ENCODE measurements at regions not wholly inside any gene's neighbourhood (a gene's known extent, or its start where the extent isn't known, plus 50 kb on each side); places are given as distances from the start of the nearest gene placed in this dataset.

DNA sequence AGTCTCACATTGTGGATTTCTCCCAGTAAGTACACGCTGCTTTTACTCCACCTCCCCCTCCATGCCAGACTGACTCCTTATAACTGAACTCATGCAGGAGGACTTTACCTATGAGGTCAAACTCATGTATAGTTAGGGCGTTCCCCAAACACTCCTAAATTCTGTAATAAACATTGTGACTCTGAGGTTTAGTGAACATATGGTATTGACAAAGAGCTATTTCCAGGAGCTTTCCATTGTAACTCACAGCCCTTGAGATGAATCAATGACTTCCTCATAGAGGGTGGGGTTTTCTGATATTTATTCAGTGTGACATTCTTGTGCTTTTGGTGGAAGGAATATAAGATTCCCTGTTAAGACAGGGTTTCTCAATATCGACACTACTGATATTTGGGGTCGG is 337.4 kb upstream of the SLC14A2 start (continued):
- TF ChIP-seq, protein P1, sequence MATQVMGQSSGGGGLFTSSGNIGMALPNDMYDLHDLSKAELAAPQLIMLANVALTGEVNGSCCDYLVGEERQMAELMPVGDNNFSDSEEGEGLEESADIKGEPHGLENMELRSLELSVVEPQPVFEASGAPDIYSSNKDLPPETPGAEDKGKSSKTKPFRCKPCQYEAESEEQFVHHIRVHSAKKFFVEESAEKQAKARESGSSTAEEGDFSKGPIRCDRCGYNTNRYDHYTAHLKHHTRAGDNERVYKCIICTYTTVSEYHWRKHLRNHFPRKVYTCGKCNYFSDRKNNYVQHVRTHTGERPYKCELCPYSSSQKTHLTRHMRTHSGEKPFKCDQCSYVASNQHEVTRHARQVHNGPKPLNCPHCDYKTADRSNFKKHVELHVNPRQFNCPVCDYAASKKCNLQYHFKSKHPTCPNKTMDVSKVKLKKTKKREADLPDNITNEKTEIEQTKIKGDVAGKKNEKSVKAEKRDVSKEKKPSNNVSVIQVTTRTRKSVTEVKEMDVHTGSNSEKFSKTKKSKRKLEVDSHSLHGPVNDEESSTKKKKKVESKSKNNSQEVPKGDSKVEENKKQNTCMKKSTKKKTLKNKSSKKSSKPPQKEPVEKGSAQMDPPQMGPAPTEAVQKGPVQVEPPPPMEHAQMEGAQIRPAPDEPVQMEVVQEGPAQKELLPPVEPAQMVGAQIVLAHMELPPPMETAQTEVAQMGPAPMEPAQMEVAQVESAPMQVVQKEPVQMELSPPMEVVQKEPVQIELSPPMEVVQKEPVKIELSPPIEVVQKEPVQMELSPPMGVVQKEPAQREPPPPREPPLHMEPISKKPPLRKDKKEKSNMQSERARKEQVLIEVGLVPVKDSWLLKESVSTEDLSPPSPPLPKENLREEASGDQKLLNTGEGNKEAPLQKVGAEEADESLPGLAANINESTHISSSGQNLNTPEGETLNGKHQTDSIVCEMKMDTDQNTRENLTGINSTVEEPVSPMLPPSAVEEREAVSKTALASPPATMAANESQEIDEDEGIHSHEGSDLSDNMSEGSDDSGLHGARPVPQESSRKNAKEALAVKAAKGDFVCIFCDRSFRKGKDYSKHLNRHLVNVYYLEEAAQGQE (IDR thresholded peaks at IDR 0.05; ENCODE audit: unreplicated experiment) = no peak
- TF ChIP-seq, protein P2, sequence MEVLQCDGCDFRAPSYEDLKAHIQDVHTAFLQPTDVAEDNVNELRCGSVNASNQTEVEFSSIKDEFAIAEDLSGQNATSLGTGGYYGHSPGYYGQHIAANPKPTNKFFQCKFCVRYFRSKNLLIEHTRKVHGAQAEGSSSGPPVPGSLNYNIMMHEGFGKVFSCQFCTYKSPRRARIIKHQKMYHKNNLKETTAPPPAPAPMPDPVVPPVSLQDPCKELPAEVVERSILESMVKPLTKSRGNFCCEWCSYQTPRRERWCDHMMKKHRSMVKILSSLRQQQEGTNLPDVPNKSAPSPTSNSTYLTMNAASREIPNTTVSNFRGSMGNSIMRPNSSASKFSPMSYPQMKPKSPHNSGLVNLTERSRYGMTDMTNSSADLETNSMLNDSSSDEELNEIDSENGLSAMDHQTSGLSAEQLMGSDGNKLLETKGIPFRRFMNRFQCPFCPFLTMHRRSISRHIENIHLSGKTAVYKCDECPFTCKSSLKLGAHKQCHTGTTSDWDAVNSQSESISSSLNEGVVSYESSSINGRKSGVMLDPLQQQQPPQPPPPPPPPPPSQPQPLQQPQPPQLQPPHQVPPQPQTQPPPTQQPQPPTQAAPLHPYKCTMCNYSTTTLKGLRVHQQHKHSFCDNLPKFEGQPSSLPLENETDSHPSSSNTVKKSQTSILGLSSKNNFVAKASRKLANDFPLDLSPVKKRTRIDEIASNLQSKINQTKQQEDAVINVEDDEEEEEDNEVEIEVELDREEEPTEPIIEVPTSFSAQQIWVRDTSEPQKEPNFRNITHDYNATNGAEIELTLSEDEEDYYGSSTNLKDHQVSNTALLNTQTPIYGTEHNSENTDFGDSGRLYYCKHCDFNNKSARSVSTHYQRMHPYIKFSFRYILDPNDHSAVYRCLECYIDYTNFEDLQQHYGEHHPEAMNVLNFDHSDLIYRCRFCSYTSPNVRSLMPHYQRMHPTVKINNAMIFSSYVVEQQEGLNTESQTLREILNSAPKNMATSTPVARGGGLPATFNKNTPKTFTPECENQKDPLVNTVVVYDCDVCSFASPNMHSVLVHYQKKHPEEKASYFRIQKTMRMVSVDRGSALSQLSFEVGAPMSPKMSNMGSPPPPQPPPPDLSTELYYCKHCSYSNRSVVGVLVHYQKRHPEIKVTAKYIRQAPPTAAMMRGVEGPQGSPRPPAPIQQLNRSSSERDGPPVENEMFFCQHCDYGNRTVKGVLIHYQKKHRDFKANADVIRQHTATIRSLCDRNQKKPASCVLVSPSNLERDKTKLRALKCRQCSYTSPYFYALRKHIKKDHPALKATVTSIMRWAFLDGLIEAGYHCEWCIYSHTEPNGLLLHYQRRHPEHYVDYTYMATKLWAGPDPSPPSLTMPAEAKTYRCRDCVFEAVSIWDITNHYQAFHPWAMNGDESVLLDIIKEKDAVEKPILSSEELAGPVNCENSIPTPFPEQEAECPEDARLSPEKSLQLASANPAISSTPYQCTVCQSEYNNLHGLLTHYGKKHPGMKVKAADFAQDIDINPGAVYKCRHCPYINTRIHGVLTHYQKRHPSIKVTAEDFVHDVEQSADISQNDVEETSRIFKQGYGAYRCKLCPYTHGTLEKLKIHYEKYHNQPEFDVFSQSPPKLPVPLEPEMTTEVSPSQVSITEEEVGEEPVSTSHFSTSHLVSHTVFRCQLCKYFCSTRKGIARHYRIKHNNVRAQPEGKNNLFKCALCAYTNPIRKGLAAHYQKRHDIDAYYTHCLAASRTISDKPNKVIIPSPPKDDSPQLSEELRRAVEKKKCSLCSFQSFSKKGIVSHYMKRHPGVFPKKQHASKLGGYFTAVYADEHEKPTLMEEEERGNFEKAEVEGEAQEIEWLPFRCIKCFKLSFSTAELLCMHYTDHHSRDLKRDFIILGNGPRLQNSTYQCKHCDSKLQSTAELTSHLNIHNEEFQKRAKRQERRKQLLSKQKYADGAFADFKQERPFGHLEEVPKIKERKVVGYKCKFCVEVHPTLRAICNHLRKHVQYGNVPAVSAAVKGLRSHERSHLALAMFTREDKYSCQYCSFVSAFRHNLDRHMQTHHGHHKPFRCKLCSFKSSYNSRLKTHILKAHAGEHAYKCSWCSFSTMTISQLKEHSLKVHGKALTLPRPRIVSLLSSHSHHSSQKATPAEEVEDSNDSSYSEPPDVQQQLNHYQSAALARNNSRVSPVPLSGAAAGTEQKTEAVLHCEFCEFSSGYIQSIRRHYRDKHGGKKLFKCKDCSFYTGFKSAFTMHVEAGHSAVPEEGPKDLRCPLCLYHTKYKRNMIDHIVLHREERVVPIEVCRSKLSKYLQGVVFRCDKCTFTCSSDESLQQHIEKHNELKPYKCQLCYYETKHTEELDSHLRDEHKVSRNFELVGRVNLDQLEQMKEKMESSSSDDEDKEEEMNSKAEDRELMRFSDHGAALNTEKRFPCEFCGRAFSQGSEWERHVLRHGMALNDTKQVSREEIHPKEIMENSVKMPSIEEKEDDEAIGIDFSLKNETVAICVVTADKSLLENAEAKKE (CRISPR knock-in tag; IDR thresholded peaks at IDR 0.05) = no peak
- no peak for TF ChIP-seq NANOG (IDR thresholded peaks at IDR 0.05; ENCODE audit: borderline replicate concordance)
- TF ChIP-seq JUNB (IDR thresholded peaks at IDR 0.05; ENCODE audit: unreplicated experiment) = no peak
- no peak for TF ChIP-seq ZNF114 (CRISPR knock-in tag; IDR thresholded peaks at IDR 0.05)
- no peak for TF ChIP-seq CREB1 (CRISPR knock-in tag; IDR thresholded peaks at IDR 0.05; ENCODE audit: low read depth)
